ENCODE measurements at regions not wholly inside any gene's neighbourhood (a gene's known extent, or its start where the extent isn't known, plus 50 kb on each side); places are given as distances from the start of the nearest gene placed in this dataset.

DNA sequence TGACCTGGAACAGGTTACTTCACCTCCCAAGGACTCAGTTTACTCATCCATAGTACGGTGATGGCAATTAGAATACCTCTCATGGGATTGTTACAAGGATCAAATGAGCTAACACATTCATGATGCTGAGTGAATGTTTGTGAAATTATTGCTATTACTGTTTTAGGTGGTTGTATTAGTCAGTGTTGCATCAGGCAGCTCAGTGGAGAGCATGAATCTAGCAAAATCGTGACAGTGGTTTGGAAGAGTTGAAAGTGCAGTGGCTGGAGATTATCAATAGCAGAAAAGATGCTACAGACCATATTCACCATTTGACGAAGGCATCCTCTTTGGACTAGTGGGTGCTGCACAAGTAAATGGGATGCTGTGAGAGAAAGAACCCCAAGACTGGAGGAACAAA is 50.4 kb upstream of the CTNNBL1 start:
- no peak for DNase-seq

DNA sequence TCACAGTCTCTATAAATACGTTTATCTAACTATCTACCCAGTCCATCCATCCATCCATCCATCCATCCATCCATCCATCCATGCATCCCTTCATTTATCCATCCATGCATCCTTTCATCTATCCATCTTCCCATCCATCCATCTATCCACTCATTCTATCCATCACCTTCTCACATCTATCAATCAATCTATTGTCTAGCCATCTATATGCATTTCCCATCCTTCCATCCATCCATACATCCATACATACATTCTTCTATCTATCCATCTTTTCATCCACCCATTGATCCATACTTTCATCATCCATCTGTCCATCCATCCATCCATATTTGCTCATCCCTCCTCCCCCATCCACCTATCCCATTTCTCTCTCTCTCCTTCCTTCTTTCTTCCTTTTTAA is 51.6 kb upstream of the CTNNBL1 start:
- DNase-seq = no peak

DNA sequence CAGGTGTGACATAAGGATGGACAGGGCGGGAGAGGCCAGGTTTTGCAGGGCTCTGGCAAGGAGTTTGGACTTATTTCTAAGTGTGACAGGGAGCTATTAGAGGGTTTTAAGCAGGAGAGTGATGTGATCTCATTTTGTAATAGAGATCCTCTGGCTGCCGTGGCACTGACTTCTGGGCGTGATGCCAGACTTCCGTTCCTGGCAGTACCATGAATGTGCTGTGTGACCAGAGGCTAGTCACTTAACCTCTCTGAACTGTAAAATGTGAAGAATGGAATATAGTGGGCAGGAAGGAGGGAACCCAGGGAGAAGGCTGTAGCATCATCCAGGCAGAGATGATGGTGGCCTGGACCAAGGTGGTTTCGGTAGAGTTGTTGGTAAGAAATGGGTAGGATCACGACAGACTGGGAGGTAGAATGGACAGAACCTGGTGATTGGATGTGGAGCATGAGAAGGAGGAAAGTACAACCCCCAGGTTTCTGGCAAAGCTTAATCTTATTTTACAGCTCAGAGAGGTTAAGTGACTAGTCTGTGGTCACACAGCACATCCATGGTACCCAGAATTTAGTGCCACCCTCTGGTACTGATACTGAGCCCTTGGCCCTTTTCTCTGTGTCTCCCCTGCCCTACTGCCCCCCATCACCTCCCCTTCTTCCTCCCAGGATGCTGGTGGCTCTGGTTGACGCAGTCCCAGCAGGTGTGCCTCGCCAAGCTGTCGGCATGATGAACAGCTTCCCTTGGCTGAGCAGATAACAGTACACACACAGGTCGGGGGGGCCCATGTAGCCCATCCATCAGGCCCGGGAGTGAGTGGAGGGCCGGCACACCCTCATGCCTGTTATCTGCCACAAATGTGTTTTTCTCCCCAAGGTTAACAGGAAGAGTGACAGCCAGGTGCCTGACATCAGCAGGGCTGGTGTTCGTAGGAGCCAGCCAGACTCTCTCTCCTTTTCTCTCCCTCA is 52.9 kb upstream of the CTNNBL1 start:
- no peak for DNase-seq

DNA sequence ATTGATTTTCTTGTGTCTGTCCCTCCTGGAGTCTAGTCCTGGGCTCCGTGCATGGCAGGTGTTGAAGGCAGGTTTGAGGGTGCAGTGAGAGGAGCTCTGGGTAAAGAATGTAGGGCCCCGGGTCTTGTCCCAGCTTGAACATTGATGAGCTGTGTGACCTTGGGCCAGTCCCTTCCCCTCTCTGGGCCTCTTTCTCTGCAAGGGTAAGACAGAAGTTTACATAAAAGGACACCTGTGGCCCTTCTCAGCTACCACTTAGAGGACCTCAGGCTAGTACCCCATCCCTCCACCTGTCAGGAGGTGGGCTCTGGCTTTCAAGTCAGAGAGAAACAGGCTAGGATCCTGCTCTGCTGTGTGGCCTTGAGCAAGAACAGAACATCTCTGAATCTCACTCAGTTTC is 55.3 kb upstream of the CTNNBL1 start:
- DNase-seq = no peak

DNA sequence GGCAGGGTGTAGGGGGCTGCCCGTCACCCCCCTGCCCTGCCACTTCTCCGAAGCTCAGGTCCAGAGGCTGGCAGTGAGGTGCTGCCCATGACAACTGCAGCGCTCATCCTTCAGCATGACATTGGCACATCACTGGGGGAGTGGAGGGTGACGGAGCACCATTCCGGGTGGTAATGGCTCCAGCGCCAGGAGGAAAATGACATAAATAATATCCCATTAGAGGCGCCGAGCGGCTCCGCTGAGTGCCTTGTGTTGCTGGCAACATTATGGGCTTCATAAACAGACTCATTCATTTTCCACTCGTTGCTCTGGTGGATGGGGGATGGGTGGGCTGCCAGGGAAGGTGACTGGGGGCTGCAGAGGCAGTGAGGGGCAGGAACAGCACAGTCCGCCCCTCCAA is 56.9 kb upstream of the CTNNBL1 start:
- no peak for DNase-seq

DNA sequence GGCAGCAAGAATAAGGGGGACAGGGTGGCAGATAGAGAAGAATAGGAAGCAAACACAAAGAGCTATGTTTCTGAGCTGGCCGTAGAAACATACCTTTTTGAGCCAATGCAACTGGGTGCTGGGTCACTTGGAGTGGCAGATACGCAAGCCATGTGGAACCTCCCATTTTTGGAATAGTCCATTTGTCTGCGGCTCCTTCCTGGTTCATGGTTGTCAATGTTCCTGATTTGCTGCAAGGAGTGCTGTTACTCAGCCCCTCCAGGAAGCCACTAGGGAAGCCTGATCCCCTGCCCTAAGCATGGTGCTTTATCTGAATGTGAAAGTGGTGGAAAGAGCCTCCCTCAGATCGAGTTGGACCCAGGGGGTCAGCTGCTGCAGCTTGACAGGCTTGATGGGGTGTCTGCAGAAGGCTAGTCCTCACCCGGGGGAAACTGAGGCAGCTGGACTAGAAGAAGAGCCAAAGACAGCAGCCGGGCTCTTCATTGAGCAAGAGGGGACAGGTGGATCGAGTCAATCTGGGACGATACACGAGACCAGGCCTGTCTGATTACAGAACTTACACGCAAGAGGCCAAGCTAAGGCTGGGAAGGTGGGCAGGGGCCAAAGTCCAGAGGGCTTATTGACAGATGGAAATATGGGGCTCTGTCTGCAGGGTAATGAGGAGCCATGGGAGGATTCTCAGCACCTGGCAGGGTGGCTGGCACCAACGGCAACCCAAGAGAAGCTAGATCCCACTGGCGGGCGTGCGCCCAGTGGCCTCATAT is 57.4 kb upstream of the CTNNBL1 start:
- no peak for DNase-seq

DNA sequence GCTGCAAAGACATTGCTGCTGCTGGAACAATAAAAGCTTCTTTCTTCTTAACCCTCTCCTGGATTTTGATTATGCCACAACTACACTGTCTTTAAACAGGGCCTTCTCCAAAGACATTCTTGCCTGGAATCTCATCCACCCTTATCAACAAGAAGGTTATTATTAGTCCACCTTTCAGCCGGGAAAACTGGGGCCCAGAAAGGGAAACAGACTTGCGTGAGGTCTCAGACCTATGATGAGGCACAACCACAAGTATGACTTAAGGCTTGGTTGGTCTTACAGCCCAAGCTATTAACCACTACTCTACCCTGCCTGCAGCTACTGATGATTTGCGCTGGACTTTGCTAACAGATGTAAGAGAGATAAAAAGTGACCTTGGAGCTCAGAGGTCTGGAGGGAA is 62.8 kb upstream of the CTNNBL1 start:
- DNase-seq = no peak

DNA sequence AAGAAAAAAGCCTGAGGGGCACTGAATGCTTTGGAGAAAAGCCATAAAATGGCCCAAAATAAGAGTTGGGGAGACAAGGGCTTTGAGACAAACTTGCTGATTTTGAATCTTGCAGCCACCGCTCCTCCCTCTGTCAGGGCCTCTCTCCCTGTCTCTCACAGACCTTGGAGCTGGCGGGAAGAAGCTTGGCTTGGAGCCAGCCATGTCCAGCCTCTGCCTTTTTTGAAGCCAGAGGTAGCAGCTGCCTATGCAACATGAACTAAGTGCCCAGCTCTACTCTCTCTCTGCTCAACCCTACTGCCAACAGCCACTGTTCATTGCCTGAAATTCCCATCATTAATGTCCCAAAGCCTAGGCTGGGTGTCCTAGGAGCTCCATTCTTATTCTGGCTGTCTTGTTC is 63.7 kb upstream of the CTNNBL1 start:
- no peak for DNase-seq

DNA sequence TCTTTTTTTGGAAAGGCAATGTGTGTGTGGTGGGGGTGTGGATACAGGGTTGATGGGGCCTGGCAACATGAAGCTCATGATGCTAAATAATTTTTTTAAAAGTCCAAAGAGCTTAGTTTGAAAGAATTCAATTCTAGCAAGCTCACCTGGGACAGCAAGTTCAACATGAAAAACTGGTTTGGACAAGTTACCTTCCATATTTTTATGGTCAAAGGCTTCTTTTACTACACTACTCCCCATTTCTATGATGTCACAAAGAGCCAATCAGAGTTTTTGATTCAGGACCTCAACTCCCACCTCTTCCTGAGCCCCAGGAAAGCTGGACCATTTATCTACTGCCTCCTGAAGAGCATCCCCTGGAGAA is 66.1 kb upstream of the CTNNBL1 start:
- no peak for DNase-seq

DNA sequence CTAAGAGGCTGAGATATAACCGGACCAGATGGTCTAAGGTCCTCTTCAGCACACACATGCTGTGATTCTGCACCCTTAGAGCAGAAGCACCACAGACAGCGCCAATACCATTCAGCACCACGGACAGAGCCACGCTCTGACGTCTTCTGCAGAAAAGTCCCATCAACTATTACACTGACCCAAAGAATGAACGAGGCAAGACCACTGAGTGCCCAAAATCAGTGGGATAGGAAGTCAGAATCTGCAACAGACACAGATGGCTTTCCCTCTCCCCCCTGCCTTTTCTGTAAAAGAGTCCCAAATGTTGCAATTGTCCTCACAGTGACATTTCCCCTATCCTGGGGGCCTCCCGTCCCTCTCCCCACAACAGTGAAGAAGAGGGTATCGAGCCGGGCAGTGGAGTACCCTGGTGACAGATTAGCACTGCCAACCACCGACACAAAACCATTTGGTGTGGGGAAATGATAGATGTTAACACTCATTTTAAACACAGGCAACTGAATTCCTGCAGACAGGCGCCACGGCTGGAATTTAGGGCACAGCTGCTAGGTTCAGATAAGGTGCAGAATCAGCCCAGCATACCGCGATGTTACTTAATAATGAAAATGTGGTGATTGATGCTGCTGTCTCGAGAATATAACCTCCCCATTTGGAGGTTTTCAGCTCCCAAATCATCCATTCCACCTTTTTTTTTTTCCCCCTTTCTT is 66.6 kb upstream of the CTNNBL1 start:
- peak; percentile 79 for DNase-seq

DNA sequence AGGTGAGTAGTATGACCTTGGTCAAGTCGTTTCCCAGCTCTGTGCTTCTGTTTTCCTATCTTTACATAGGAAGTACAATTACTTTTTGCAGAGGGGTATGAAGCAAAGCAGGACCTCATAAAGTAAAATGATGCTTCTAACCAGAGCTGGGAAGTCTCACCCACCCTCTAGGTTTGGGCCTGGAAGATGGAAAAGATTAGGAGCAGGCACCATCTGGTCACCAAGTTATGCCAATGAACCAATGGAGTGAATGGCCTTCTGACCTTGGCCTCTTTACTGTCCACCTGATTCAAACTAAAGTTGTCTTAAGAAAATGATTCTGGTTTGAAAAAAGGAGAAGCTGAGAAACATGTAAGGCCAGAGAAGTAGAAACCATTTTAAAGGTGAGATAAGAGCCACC is 68.9 kb upstream of the CTNNBL1 start:
- DNase-seq = no peak

DNA sequence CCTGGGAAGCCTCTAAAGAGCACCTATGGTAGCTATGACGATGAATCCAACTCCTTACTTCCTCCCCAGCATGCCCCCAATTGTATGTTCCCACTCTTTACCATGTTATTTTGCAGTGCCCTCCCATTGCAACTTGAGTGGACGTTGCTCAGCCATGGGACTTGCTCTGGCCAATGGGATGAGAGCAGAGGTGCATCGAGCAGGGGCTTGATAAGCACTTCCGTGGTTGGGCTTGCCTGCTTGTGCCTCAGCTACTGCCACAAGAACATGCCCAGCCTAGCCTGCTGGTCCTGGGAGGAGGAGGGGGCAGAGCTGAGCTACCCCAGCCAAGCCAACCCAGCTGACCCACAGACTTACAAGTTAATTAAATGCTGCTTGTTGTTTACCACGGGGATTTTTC is 71.1 kb upstream of the CTNNBL1 start:
- DNase-seq = no peak

DNA sequence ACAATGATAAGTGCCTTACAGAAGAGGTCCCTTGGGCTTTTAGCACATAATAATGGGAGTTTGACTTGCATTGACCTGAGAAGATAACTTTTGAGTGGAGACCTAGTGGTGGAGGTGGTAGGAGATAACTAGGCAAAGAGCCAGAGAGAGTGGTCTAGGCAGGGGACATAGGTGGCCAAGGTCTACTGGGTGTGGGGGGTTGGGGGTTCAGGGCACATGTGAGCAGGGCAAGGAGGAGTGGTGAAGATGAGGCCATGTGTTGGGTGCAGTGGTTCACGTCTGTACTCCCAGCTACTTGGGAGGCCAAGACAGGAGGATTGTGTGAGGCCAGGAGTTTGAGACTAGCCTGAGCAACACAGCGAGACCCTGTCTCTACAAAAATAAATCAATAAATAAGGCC is 74.3 kb upstream of the CTNNBL1 start:
- no peak for DNase-seq

DNA sequence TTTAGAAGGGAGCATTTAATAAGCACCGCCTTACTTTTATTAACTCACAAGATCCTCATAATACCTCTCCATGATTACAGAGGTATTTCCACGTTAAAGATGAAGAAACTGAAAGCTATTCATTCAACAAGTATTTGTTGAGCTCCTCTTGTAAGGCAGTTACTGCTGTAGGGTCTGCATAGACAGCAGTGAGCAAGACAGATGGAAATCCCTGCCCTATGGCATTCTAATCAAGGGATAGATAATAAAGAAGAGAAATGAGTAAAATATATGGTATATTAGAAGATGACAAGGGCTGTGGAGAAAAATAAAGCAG is 77.8 kb upstream of the CTNNBL1 start:
- no peak for DNase-seq

DNA sequence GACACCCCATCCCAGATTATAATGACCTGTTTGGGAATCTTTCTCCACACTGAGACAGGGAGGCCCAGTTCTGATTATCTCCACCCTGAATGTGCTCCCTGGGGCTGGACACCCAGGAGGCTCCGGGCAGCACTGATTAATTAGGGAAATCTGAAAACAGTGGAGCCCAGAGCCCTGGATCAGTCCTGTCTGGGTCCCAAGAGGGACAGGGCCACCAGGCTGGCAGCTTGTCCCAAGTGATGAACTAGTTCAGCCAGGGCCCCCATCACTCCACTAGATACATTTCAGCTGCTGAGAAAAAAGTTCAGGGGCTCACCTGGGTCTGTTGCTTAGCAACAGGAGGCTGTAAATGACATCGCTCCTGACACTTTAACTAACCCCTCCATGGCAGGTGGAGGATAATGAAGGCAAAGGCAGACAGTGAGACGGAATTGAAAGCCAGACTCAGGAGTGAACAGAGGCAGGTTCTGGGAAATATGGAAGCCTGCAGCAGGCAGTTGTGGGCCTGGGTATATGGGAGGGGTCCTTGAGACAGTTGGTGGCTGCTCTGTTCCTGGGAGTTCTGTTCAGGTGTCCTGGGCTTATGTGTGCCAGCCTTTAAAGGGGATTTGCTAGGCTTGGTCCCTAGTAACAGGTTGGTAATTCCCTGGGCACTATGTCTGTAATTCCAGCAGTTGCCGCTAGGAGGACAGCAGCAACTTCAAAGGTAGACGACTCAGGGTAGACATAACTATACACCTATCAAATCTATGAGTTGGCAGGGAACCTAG is 78.3 kb upstream of the CTNNBL1 start:
- DNase-seq = no peak

DNA sequence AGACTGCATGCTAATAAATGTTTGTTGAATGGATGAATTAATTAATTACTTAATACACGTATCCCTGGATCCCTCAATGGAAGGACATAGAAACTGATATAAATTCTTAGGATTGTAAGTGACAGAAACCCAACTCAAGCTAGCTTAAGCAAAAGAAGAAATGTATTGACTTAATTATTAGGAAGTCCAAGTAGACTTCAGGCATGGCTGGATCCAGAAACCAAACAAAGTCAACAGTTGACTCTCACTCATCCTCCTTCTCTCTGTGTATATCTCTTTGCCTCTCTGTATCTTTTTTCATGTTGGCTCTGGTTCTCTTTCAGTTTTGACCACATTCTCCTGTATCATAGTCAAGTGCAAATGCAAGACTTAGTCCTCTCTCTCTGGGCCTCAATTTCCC is 82.0 kb upstream of the CTNNBL1 start:
- DNase-seq = no peak

DNA sequence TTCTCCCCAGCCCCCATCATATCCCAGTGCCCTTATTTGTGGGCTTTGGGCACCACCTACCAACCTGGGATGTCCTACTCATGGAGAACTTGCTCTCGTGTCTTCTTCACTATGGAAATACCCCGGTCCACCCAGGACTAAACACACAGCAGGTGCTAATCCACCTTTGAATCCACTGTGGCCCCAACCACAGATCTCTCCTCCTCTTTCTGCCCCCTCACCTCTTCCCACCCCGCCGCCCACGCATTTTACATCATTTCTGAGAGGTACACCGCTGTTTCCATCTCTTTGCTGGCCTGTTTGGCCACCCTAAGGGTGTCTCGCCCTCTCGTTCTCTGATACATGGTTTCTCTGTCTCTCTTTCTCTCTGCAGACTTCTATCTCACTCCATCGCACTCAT is 82.5 kb upstream of the CTNNBL1 start:
- no peak for DNase-seq

DNA sequence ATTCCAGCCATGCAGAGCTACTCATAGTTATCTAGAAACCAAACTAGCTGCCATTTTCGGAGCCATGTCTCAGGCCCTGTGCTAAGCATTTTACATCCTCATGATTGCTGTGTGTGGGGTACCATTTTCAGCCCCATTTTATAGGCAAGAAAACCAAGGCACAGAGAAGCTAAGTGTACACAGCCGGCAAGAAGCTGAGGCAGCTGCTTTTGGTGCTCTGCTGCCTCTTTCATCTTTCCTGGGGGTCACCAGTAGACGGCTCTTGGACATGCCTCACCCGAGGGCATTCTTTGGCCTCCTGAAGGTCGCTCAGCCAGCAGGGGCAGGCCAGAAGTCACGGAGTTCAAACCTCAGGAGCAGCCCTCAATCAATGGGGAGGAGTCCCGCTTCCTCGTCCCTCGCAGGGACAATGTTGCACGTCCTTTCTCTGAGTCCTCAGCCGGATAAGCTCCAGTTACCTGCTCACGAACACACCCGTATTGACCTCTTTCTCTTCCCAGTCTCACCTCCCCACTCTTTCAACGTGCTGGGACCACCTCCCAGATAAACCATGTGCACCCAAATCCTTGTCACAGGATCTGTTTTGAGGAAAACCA is 82.6 kb upstream of the BLCAP start:
- DNase-seq = no peak

DNA sequence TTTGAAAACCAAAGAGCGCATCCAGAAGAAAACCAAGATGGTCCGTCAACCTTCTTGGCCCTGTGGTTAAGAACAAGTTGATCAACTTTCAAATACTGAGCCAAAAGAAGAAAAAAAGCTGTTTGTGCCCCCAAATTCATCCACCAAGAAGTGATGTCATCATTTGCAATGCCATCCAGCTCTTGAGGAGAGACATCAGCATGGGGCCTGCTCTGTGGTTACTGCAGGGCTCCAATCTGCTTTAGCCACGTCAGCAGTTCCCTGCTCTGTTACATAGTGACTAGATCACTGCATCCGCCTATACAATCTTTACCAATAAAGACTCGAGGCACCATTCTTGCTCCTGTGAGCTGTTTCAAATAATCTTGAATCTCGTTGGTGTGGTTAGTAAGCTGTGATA is 75.0 kb upstream of the BLCAP start:
- no peak for DNase-seq

DNA sequence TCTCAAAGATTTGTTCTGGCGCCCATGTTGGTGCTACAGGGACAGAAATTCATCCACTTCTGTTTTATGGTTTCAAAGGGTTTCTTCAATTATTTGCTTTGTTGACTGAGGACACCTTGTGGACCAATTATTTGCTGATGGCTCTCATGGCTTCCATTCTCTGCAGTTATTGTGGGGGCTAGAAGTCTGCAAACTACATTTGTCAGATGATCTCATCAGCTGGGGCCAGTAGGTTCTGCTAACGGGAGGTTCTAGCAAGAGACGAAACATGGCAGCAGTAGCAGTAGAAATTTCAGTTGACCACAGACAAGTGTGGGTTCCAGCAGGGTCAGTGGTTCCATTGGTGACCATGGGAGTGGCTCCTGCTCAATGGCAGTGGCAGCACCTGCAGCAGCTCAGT is 72.8 kb upstream of the BLCAP start:
- no peak for DNase-seq

DNA sequence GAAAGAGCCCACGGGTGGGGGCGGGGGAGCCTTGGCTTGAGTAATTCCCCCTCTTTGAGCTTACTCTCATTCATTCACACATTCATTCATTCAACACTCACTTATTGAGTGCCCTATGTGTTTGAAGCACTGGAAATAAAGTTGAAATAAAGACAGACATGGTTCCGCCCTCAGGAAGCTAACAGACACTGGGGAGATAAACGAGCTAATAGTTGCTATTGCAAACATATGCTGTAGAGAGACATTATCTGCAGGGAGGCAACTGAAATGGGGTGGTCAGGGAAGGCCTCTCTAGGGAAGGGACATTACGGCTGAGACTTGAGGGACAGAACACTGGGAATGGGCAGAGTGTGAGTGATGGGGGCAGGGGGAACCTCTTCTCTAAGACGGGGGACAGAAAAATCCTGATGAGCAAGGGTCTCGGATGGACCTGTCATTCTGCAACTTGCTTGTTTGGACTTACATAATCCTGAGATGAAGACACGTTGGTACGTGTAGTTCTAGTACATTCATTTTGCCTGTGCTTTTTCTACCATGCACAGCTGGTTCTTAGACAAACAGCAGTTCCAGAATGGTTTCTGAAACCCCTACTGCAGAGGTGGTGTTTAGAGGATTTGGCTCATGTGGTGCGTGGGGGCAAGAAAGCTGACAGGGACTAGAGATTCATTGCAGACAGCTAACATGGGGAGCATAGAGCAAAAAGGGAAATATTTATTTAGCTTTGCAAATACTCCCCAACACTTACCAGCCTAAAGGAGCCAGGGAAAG is 71.1 kb upstream of the BLCAP start:
- no peak for DNase-seq

DNA sequence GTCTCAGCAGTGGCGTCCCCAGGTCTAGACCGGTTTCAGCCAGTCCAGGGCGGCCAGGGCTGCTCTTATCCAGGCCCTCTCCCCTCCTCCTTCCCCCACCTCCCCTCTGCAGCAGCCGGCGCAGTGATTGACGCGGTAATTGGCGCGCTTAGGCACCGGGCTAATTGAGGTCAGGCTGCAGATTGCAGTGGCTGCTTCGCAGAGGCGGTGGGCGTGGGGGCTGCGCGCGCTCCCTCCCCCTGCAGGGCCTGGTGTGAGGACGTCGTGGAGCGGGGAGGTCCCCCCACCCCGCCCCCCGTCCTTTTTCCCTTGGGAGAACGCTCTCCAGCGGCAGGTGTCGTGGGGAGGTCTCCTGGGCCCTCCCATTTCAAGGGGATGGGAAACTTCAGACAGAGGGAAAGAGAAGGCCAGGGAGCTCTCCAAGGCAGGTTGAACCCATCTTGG is 70.4 kb upstream of the BLCAP start:
- no peak for DNase-seq

Measured in right forelimb (tissue), 1 donor.